Fibroblast of gingiva (primary cell): ENCODE measurements at regions not wholly inside any gene's neighbourhood (a gene's known extent, or its start where the extent isn't known, plus 50 kb on each side); places are given as distances from the start of the nearest gene placed in this dataset.
"Not testable (repeated sequence)": the region's sequence is repeated elsewhere in the genome, so short reads cannot be mapped to it uniquely, and the experiment has no call there.

ENCODE experiments used
- DNase-seq: peaks from one replicate; pipeline ENCODE4 v3.0.0-alpha.2; 2011; ENCODE audit warnings: low read depth

DNA sequence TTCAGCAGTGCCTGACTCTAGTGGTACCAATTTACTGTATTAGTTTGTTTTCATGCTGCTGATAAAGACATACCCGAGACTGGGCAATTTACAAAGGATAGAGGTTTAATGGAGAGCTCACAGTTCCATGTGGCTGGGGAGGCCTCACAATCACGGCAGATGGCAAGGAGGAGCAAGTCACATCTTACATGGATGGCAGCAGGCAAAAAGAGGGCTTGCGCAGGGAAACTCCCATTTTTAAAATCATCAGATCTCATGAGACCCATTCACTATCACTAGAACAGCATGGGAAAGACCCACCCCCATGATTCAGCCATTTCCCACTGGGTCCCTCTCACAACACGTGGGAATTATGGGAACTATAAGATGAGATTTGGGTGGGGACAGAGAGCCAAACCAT lies 243.7 kb upstream of the KLF3 start:
- not testable (repeated sequence) for DNase-seq

DNA sequence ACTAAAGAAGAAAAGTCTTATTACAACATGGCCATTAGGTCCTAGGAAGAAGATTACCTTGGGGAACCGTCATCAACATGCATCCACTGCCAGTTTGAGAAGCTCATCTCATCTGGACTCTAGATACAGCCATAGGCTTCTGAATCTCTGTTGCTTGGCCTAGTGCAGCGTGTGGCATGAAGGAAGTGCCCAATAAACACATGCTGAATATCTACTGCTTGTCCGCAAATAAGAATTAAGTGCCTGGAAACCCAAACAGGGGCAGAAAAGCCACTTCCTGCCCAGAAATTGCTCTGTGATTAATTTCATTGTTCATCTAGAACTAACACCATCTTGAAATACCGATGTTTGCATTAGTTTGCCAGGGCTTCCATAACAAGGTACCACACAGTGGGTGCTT lies 241.1 kb upstream of the KLF3 start:
- no peak for DNase-seq

DNA sequence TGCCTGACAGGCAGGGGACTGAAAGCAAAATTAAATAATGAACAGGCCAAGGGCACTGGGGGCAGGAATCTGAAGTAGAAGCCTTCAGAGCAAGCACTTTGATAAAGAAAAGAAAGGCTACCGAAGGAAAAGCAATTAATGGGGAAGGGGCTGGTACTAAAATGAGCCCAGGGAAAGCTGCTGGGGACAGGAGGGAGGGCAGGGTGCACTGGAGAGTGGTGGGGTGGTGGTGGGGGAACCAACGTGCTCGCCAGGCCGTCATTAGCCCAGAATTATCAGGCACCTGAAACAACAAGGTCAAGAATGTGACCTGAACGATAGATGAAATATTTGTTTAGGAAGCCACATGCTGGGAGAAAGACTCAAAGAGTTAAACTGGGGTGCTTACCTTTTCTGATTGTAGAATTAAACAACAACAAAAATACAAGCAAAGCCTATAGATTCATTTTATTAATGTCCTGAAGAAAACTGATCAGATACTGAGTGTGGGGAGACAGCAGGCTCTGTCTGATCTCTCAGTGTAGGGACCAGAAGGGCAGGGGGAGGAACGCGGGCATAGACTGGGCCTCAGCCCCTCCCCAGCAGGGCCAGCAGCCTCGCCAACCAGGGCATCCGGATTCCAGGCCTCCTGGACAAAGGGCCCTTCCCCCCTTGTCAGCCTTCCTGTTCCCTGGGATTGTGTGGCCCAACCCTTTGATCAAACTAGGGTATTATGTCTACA lies 239.7 kb upstream of the KLF3 start:
- no peak for DNase-seq

DNA sequence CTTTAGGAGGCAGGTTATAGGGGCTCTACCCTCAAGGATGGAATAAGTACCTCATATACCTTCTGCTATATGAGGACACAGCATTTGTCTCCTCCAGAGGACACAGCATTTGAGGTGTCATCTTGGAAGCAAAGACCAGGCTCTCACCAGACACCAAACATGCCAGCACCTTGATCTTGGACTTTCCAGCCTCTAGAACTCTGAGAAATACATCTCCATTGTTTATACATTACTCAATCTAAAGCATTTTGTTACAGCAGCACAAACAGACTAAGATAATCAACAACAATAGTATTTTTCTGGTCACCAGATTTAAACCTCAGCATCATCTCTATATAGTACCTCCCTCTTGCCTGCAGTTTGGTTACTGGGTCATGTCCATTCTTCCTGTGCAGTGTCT lies 237.5 kb upstream of the KLF3 start:
- no peak for DNase-seq

DNA sequence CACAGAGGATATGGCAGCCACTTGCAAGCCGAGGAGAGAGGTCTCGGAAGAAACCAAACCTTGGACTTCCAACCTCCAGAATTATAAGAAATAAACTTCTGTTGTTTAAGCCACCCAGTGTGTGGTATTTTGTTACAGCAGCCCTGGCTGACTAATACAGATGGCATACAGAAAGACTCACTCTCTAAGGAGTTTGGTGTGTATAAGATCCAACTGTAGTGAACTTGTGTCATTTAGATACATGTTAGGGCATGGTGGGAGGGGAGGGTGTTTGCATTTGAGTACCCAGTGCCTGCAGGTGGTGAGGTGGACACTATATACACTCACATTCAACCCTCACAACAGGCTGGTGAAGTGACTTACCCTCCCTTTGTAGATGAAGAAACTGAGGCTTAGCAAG lies 233.2 kb upstream of the KLF3 start:
- no peak for DNase-seq

DNA sequence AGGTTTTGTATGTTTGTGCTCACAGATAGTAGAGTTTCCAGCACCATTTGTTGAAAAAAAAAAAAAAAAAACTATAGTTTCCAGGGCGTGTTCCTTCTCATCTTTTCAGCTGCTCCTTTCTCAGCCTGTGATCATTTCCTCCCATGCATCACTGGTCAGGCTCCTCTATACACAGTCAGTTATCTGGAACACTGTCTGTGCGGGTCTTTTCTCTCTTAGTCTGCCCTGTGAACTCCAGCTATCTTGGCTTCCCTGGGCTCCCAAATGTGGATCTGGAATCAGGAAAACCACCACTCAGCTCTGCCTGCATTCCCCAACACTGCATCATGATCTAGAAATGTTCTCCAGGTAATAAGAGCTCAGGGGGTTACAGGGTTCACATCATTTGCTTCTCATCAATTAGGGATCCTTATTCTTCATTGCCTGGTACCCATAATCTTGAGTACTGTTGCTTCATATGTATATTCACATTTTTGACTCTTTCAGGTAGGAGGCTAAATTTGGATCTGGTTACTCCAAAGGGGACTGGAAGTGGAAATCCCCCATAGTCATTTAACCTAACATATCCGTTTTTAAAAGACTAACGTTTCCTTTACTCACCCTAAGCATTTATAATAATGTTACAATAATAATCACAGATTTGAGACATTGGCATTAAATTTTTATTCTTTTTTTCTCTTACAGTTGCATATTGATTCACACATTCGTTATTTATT lies 221.8 kb upstream of the KLF3 start:
- no peak for DNase-seq

DNA sequence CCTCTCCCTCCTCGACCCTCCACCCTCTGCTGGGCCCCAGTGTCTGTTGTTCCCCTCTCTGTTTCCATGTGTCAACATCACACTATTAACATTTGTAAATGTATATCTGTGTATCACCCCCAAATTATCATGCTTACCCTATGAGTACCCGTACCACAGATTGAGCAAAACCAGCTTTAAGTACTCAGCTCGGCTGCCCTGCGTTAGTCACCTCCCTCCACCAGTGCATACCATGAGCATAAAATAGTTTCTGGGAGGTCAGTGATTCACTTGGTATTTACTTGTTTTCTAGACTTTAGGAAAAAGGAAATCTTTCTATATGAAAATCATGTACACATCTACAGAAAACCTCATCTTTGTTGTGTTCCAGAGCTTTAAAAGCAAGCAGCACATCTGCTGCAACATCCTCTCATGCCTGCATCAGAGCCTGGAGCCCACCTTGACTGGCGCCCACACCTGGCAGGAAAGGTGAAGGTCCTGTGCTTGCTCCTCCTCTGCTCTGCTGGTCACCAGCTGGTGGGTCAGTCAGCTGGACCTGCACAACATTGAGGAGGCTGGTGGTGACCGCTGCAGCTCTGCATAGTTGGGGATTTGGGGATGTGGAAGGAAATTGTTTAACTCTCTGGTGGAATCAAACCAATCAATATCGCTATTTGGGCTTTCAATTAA lies 214.4 kb upstream of the KLF3 start:
- DNase-seq = no peak

DNA sequence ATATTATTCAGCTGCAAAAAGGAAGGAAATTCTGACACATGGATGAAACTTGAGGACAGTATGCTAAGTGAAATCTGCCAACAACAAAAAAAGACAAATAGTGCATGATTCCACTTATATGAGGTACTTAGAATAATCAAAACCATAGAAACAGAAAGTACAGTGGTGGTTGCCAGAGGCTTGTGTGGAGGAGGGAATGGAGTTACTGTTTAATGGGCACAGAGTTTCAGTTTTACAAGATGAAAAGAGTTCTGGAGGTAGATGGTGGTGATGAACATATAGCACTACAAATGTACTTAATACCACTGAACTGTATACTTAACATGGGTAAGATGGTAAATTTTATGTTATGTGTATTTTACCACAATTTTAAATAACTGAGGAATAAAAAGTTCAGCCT lies 212.0 kb upstream of the KLF3 start:
- DNase-seq = no peak

DNA sequence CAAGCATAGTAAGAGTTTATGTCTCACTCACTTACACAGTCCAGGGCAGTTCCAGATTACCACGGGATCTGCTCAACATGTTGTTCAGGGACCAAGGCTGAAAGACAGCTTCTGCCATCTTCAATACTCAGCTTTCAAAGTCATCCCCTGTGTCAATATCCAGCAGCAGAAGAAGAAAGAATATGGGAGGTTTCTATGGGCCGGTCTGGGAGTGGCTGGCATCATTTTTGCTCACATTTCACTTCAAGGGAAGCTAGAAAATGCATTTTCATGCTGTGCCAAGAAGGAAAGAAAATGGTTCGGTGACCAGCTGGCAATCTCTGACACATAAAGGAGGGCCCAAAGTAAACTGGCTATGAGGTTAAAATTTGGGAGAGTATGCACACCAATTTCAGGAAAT lies 211.5 kb upstream of the KLF3 start:
- no peak for DNase-seq

DNA sequence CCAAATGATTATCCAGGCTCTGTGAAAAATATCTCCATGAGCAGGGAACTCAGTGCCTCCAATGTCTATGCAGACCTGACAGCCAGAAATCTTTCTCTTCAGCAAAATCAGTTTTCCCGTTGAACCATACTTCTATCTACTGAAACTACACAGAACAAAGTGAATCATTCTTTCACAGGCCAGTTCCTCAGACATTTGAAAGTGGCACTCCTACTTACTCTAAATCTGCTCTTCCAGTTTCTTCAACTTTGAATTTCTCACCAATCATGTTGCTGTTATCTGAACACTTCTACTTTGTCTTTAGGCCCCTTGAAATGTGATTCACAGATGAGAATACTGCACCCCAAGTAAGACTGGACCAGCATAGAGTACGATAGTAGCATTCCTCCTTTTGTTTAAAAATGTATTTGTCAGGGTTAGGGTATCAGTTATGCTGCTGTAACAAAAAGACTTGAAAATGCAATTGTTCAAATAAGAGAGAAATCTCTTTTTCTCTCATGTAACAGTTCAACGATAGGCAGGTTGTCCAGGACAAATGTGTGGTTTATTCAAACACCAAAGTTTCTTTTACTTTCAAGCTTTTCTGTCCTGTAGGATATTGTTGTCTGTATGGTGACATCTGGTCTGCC lies 210.6 kb upstream of the KLF3 start:
- no peak for DNase-seq

DNA sequence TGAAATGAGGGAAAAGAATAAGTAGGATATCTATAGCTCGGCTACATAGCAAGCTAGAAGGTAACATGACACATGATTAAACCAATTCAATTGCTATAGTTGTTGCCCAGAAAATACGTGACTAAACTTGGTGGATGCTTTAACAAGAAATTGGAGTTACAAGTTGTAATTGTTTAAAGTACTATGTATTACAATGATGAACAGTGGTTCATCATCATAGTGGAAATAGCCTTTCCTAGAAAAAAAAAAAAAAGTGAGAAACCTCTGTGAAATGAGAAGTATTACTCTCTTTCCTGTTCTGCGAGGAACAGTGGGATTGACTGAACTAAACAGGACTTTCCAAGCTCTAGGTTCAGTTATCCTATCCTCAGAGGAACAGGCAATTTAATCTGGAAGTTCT lies 209.7 kb upstream of the KLF3 start:
- no peak for DNase-seq

DNA sequence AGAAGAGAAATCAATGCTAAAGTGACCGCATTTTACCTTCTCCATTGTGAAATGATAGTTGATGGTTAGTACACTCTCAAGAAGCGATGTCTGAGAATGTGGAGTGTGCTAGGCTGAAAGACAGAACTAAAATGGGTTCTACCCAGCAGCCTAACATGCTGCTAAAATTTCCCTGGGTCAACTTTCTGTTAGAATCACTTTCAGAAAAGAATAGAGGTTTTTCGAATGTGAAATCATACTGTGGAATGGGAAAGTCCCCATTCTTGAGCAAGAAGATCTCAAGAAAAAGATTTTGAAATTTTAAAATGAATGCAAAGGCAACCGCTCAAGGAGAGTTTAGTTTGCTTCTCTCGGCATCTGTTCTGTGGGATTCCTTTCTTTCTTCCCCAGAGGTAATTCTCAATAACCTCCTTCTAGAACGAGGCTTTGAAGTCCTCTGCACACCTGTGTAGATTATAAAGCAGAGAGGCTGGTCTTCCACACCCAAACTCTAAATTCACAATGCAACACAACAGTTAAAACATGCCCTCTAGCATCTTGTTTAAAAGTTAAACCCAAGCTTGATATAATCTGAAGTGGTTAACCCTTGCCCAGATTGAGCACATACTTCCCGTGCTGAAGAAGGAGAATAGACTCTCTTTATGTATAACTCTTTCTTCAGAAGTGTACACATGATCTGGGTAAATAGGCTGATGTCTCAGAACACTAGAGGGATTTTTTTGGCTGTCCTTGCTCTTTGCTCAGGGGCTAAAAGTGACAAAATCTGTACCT lies 208.7 kb upstream of the KLF3 start:
- no peak for DNase-seq

DNA sequence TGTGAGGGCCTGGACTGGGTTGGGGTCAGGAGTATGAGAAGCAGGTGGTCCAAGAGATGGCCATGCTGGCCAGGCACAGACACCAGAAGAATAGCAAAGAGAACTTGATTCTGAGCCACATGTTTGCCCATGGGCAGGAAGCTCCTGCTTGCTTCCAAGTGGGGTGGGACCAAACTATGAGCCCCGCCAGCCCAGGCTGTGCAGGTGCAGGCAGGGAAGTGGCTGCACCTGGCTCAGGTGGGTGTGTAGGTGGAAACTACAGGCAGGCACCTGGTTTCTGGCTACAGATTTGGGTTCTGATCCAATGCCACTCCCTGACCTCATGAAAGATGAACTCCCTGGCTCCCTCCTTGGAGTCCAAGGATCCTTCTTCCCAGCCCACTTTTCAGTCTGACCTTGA lies 207.9 kb upstream of the KLF3 start:
- no peak for DNase-seq

DNA sequence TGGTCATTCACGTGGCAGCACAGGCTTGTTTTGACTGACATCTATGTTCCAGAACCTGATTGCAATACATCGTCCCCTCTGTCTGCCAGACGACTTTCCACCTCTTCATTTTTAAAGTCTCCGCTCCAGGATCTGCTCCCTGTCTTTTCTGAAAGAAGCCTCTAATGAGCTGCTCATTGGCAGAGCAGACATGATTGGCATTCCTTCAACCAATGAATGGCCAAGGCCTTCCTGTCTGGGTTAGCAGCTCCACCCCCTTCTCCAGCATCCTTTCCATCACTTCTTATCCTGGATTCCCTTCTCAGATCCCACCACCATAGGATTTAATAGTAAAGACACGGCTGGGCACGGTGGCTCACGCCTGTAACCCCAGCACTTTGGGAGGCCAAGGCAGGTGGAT lies 202.7 kb upstream of the KLF3 start:
- DNase-seq = no peak

DNA sequence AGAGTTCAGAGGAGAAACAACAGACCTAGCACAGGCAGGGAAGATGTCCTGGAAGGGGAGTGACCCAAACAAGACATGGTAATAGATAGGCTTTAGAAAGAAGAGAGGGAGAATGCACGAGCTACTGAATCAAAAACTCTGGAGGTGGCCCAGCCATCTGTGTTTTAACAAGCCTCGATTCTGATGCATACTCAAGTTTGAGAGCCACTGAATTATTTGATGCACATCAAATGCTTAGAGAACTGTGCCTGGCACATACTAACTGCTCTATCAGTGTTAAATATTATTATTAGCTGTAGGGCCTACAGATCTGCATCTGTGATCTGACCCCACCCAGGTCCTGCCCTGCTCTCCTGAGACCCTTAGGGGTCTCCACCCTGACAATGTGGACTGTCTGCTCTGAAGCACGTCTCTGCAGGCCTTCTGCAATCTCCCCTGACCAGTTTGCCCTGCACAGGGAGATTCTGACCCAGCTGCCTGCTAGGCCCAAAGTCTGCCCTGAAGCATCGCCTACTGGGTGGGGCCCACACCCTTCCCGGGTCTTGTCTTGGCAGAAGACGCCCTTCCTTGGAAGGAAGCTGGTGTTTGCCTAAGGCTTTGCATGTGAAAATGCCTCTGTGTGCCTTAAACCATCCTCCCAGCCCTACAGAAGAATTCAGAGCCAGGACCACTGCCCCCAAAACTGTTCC lies 201.5 kb upstream of the KLF3 start:
- DNase-seq = no peak

DNA sequence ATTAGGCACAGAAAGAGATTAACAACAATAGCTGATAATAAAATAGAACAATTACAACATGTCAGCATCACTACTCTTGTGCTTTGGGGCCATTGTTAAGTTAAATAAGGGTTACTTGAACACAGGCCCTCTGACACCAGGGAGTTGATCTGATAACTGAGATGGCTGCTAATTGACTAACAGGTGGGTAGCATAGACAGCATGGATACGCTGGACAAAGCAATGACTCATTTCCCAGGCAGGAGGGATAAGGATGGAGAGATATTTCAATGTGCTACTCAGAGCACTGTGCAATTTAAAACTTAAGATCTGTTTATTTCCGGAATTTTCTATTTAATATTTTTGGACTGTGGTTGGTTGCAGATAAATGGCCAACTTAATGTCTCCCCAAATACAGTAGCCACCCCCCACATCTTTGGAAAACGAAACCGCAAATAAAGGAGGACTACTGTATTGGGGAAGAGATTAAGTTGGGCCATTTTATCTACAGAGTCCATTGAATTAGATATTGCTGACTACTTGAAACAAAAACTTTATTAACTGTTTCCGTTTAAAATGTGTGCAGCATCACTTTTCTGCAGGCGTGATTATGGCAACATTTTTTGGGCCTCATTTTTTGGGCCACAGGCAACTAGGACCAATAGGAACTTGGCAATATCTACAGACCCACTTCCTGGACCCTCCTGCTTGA lies 200.6 kb upstream of the KLF3 start:
- no peak for DNase-seq

DNA sequence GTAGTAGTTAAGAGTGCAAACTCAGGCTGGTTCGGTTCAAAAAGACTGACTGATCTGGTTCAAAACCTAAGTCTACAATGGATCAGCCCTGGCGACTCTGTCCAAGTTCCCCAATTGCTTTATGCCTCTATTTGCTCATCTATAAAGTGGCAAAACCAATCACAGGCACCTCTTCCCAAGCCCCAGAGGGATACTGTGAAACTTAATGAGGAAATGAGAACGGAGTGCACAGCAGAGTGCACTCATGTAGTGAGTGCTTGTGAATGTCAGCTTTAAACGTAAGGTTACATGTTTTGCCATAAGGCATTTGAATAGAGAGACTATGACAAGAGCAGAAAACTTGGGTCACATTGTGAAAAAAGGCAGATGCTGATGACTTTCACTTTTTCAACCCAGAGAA lies 199.7 kb upstream of the KLF3 start:
- DNase-seq = no peak

DNA sequence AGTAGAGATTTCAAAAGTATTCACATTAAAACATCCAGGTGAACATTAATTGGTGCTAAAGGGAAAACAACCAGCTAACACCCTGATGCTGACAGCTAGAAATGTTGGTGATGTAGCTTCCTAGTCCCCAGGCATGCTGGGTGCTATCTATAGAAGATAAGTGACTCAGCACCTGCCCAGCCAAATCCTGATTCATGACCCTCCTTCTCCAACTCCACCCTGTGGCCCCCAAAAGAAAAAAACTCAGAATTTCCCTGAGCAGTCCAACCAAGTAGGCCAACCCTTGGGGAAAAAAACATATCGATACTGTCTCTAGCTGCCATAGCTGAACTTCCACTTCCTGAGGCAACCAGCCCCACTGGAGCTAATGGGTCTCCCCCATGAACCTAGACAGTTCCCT lies 197.6 kb upstream of the KLF3 start:
- DNase-seq = no peak

DNA sequence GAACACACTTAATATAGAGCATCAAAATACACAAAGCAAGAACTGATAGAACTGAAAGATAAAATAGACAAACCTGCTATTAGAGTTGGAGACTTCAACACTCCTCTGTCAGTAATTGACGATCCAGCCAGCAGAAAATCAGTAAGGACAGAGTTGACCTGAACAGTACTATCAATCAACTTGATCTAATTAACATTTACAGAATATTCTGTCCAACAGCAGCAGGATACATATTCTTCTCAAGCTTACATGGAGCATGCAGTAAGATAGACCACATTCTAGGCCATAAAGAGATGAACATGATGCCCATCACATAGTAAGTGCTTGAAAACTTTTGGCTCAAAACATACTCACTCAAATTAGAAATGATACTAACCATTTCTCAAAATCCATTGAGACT lies 196.7 kb upstream of the KLF3 start:
- DNase-seq = no peak

DNA sequence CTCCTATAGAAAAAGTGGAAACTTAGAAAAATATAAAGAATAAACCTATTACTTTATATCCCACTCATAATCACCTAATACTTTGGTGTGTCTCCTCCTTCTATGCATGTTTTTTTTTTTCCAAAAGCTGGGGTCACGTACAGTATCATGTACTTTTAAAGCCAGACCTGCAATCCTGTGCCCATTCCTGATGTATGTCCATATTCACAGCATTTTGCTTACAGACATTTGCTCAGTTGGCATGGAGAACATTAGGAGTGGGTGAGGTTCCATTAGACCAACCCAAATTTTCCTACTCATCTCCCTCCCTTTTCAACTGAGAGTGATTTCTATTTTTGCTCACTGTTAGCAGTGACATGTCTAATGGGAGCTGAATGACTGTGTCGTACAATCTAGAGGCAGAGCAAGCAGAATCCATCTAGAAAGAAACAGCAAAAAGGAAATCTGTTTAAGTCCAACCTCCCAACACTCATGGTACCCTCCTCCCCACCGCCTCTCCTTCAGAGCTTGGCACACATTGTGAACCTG lies 195.6 kb upstream of the KLF3 start:
- DNase-seq = no peak

DNA sequence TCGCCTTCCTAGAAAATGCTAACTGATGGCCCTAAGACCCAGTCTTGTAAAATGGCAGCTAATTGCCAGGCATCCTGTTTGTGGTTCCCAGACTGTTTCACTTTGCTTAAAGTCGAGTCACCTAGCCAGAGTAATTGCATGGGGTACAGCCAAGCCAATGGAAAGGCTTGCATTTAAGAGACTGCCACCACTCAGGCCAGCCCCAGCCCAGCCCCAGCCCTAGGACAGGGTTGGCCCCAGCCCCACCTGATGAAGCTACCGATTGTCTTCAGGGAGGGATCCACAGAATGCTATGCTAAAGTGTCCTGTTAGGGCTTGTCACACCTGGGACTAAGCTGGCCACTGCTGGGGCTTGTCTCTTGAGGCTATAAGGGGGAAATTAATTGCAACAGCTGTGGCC lies 194.6 kb upstream of the KLF3 start:
- no peak for DNase-seq
